HPDE6-E6E7 (cell line): ENCODE measurements at regions not wholly inside any gene's neighbourhood (a gene's known extent, or its start where the extent isn't known, plus 50 kb on each side); places are given as distances from the start of the nearest gene placed in this dataset.

ENCODE experiments used
- DNase-seq: peaks from one replicate; pipeline ENCODE4 v3.0.0; 2011; ENCODE audit warnings: missing footprints; ENCODE audit errors: extremely low spot score

GRCh38 chr3:5304789-5305683 is 117.5 kb downstream of the EDEM1 start:
- DNase-seq = peak; percentile 2

GRCh38 chr3:5305684-5305989 is 118.1 kb downstream of the EDEM1 start:
- no peak for DNase-seq

- DNase-seq = no peak
These were observed 121.7 kb downstream of the EDEM1 start for GRCh38 chr3:5309171-5309570.

- no peak for DNase-seq
These were observed 122.1 kb downstream of the EDEM1 start for GRCh38 chr3:5309602-5310001.

GRCh38 chr3:5310509-5310908 is 123.0 kb downstream of the EDEM1 start:
- no peak for DNase-seq

- DNase-seq = no peak
These were observed 124.8 kb downstream of the EDEM1 start for GRCh38 chr3:5312290-5312689.

- DNase-seq = no peak
These were observed 127.4 kb downstream of the EDEM1 start for GRCh38 chr3:5314897-5315296.

GRCh38 chr3:5317557-5317956 is 130.1 kb downstream of the EDEM1 start:
- DNase-seq = no peak

- no peak for DNase-seq
These were observed 131.9 kb downstream of the EDEM1 start for GRCh38 chr3:5319454-5319853.

- DNase-seq = no peak
These were observed 134.3 kb downstream of the EDEM1 start for GRCh38 chr3:5321666-5322340.

- no peak for DNase-seq
These were observed 137.3 kb downstream of the EDEM1 start for GRCh38 chr3:5324780-5325179.

- no peak for DNase-seq
These were observed 142.8 kb downstream of the EDEM1 start for GRCh38 chr3:5330152-5330810.

GRCh38 chr3:5331567-5332269 is 144.2 kb downstream of the EDEM1 start:
- DNase-seq = no peak

GRCh38 chr3:5332270-5332956 is 144.9 kb downstream of the EDEM1 start:
- DNase-seq = no peak

GRCh38 chr3:5339967-5340535 is 152.5 kb downstream of the EDEM1 start:
- no peak for DNase-seq

GRCh38 chr3:5341610-5342009 is 154.1 kb downstream of the EDEM1 start:
- no peak for DNase-seq

GRCh38 chr3:5343459-5343858 is 156.0 kb downstream of the EDEM1 start:
- no peak for DNase-seq

- no peak for DNase-seq
These were observed 157.2 kb downstream of the EDEM1 start for GRCh38 chr3:5344707-5345106.

- no peak for DNase-seq
These were observed 160.0 kb downstream of the EDEM1 start for GRCh38 chr3:5347486-5347885.

- DNase-seq = no peak
These were observed 160.9 kb downstream of the EDEM1 start for GRCh38 chr3:5348229-5348902.

GRCh38 chr3:5349343-5349742 is 161.8 kb downstream of the EDEM1 start:
- DNase-seq = no peak
